ENCODE measurements at regions not wholly inside any gene's neighbourhood (a gene's known extent, or its start where the extent isn't known, plus 50 kb on each side); places are given as distances from the start of the nearest gene placed in this dataset.

GRCh38 chr1:184158896-184159681 lies 107.6 kb downstream of the TSEN15 start:
- H3K4me3 ChIP-seq: no peak overlapping the region
- WGBS, 2 donors: 67 to 78% methylated on average over 7 of the region's 7 CpGs
- peaks cover 0 to 22% (median 0%) of the 10 kb centered on the region in 4 donors for H3K4me1 ChIP-seq
- DNase-seq (ENCODE audit: low spot score in 2 of 2): no peak
- TF ChIP-seq POLR2A (IDR thresholded peaks at IDR 0.05) (no peak), EP300 (IDR thresholded peaks at IDR 0.05) (no peak), CTCF (IDR thresholded peaks at IDR 0.05) (no peak)
- no peaks in the 10 kb centered on the region for H3K9me3 ChIP-seq
- no peaks in the 10 kb centered on the region for H3K36me3 ChIP-seq
- no peaks in the 10 kb centered on the region for H3K27me3 ChIP-seq
- no peak overlapping the region for H3K27ac ChIP-seq

- Histone ChIP-seq H3K9me3 (no peaks in the 10 kb centered on the region), H3K4me1 (peaks cover 0 to 28% (median 0%) of the 10 kb centered on the region in 4 donors), H3K36me3 (no peaks in the 10 kb centered on the region), H3K4me3 (no peak overlapping the region), H3K27ac (no peak overlapping the region), H3K27me3 (no peaks in the 10 kb centered on the region)
- TF ChIP-seq POLR2A (IDR thresholded peaks at IDR 0.05): no peak
- no peak for TF ChIP-seq CTCF (IDR thresholded peaks at IDR 0.05)
- no peak for TF ChIP-seq EP300 (IDR thresholded peaks at IDR 0.05)
- WGBS, 2 donors: 85 to 86% methylated on average over 2 of the region's 2 CpGs
- DNase-seq (ENCODE audit: low spot score in 2 of 2): no peak
Observed at GRCh38 chr1:184160236-184160635, 108.7 kb downstream of the TSEN15 start.

- TF ChIP-seq CTCF (IDR thresholded peaks at IDR 0.05): no peak
- TF ChIP-seq POLR2A (IDR thresholded peaks at IDR 0.05): no peak
- TF ChIP-seq EP300 (IDR thresholded peaks at IDR 0.05): no peak
Observed at GRCh38 chr1:184161071-184161698, 109.7 kb downstream of the TSEN15 start.

GRCh38 chr1:184162281-184162680 lies 110.8 kb downstream of the TSEN15 start:
- Histone ChIP-seq H3K27ac (no peak overlapping the region), H3K36me3 (no peaks in the 10 kb centered on the region), H3K4me3 (no peak overlapping the region), H3K27me3 (no peaks in the 10 kb centered on the region), H3K9me3 (no peaks in the 10 kb centered on the region), H3K4me1 (peaks cover 0 to 28% (median 0%) of the 10 kb centered on the region in 4 donors)
- DNase-seq (ENCODE audit: low spot score in 2 of 2): no peak
- WGBS, 2 donors: 53 to 55% methylated on average over 9 of the region's 9 CpGs
- TF ChIP-seq EP300 (IDR thresholded peaks at IDR 0.05) (no peak), POLR2A (IDR thresholded peaks at IDR 0.05) (no peak), CTCF (IDR thresholded peaks at IDR 0.05) (no peak)

More at GRCh38 chr1:184161071-184161698, 109.7 kb downstream of the TSEN15 start:
- no peak overlapping the region for H3K27ac ChIP-seq
- no peaks in the 10 kb centered on the region for H3K36me3 ChIP-seq
- H3K4me3 ChIP-seq: no peak overlapping the region
- H3K4me1 ChIP-seq: peaks cover 0 to 28% (median 0%) of the 10 kb centered on the region in 4 donors
- H3K9me3 ChIP-seq: no peaks in the 10 kb centered on the region
- 59 to 66% methylated on average over 3 of the region's 3 CpGs for WGBS, 2 donors
- no peaks in the 10 kb centered on the region for H3K27me3 ChIP-seq
- no peak for DNase-seq (ENCODE audit: low spot score in 2 of 2)

Measured in tibial nerve (tissue), 4 donors.